Caco-2 (cell line): ENCODE measurements at regions not wholly inside any gene's neighbourhood (a gene's known extent, or its start where the extent isn't known, plus 50 kb on each side); places are given as distances from the start of the nearest gene placed in this dataset.
"Not testable (repeated sequence)": the region's sequence is repeated elsewhere in the genome, so short reads cannot be mapped to it uniquely, and the experiment has no call there.

Source experiments
- BruUV-seq: library from RNA; stranded (reverse); fragments of 400-500 nt; replicated peaks from 2 replicates; lab custom pipeline; 2021; lab: Mats Ljungman, UMichigan
- CTCF ChIA-PET: fragments of 300-600 bp; sonication (Branson Sonifier 250); formaldehyde crosslinking; loops from one replicate; lab custom pipeline; 2022; ENCODE audit warnings: antibody characterized with exemption; lab: Charles Lee
- POLR2A ChIA-PET: fragments of 300-600 bp; sonication (Branson Sonifier 250); formaldehyde crosslinking; loops from one replicate; lab custom pipeline; 2022; ENCODE audit warnings: antibody characterized with exemption; lab: Charles Lee
- DNase-seq, 2 experiments: peaks; one replicate each; pipeline versions ENCODE4 v3.0.0 to v3.0.0-alpha.2; 2020 to 2022
- H3K27me3 ChIP-seq: replicated peaks from 2 replicates; pipeline ENCODE4 v1.6.0; 2011; ENCODE audit warnings: low read length; ENCODE audit not compliant: control insufficient read depth, insufficient read depth
- H3K36me3 ChIP-seq: 2 replicates; pipeline ENCODE4 v1.5.1; 2011; ENCODE audit warnings: low read length; ENCODE audit not compliant: control insufficient read depth, insufficient read depth
- H3K4me1 ChIP-seq: fragments of 250-450 bp; sonication (Bioruptor Pico); 2 replicates; pipeline ENCODE4 v1.5.1; 2020; ENCODE audit warnings: mild to moderate bottlenecking
- H3K4me3 ChIP-seq: 2 replicates; pipeline ENCODE4 v1.5.1; 2011; ENCODE audit warnings: low read depth, mild to moderate bottlenecking, control low read depth, low read length
- H3K9me3 ChIP-seq: fragments of 250-450 bp; sonication (Bioruptor Pico); 2 replicates; pipeline ENCODE4 v1.5.1; 2020; ENCODE audit warnings: mild to moderate bottlenecking, moderate library complexity
- H3K27ac Mint-ChIP-seq: one replicate; pipeline ENCODE4 v1.8.0; 2022; ENCODE audit warnings: mixed read lengths; ENCODE audit not compliant: unreplicated experiment
- H3K27me3 Mint-ChIP-seq: one replicate; pipeline ENCODE4 v1.8.0; 2022; ENCODE audit warnings: mixed read lengths; ENCODE audit not compliant: insufficient read depth, unreplicated experiment
- H3K36me3 Mint-ChIP-seq: one replicate; pipeline ENCODE4 v1.8.0; 2022; ENCODE audit warnings: mild to moderate bottlenecking, mixed read lengths; ENCODE audit not compliant: insufficient read depth, unreplicated experiment
- H3K4me1 Mint-ChIP-seq: one replicate; pipeline ENCODE4 v1.8.0; 2022; ENCODE audit warnings: low read depth, mixed read lengths; ENCODE audit not compliant: unreplicated experiment
- H3K4me3 Mint-ChIP-seq: one replicate; pipeline ENCODE4 v1.8.0; 2022; ENCODE audit warnings: mild to moderate bottlenecking, moderate library complexity, mixed read lengths; ENCODE audit not compliant: unreplicated experiment
- H3K9me3 Mint-ChIP-seq: one replicate; pipeline ENCODE4 v1.8.0; 2022; ENCODE audit warnings: mixed read lengths; ENCODE audit not compliant: unreplicated experiment
- CTCF ChIP-seq, 2 experiments: fragments of 200-600 bp in 1 of 2; IDR thresholded peaks; 1 replicate in 1 of 2; 2 replicates in 1 of 2; pipeline versions ENCODE4 v1.5.1 to v1.8.0; 2011 to 2022; ENCODE audit warnings: antibody characterized with exemption in 1 of 2, control low read depth in 1 of 2, inconsistent platforms in 1 of 2, low read depth in 1 of 2, low read length in 1 of 2, mild to moderate bottlenecking in 1 of 2, moderate library complexity in 1 of 2; ENCODE audit not compliant: insufficient read depth in 1 of 2, severe bottlenecking in 1 of 2, unreplicated experiment in 1 of 2
- intact Hi-C: fragments of 100-400 bp; cut with micrococcal nuclease; formaldehyde crosslinking; loops from one replicate; pipeline ENCODE4 v1.10.0; 2022; ENCODE audit not compliant: unreplicated experiment

- Mint-ChIP-seq H3K27me3 (no peaks in the 10 kb centered on the region), H3K27ac (peak overlapping the region; percentile 22), H3K4me3 (no peak overlapping the region), H3K36me3 (no peaks in the 10 kb centered on the region), H3K4me1 (peaks cover 15% of the 10 kb centered on the region), H3K9me3 (peaks cover 10% of the 10 kb centered on the region)
- BruUV-seq: no TSS peak
- CTCF ChIA-PET: no interaction called here
- Histone ChIP-seq H3K4me1 (peaks cover 13% of the 10 kb centered on the region), H3K9me3 (no peaks in the 10 kb centered on the region), H3K4me3 (no peak overlapping the region), H3K36me3 (no peaks in the 10 kb centered on the region), H3K27me3 (no peaks in the 10 kb centered on the region)
- intact Hi-C loops: loop anchor here (2.0 kb wide), 1 partner anchor 76 kb away; no protein-coding TSS in a partner anchor
- TF ChIP-seq CTCF (IDR thresholded peaks at IDR 0.05; ENCODE audit: insufficient read depth in 1 of 2, low read depth in 1 of 2, low read length in 1 of 2, severe bottlenecking in 1 of 2, unreplicated experiment in 1 of 2): peak in 1 of 2 experiments; percentile 10
- POLR2A ChIA-PET: no interaction called here
- no peak for DNase-seq
Measured at GRCh38 chr2:53028746-53029423, 738.7 kb upstream of the CHAC2 start.

- intact Hi-C loops: loop anchor here (2.0 kb wide), 1 partner anchor 77 kb away; no protein-coding TSS in a partner anchor
- Histone ChIP-seq H3K36me3 (no peaks in the 10 kb centered on the region), H3K4me3 (no peak overlapping the region), H3K4me1 (peaks cover 13% of the 10 kb centered on the region), H3K27me3 (no peaks in the 10 kb centered on the region), H3K9me3 (no peaks in the 10 kb centered on the region)
- H3K27me3 Mint-ChIP-seq: no peaks in the 10 kb centered on the region
- H3K9me3 Mint-ChIP-seq: peaks cover 16% of the 10 kb centered on the region
- no peaks in the 10 kb centered on the region for H3K36me3 Mint-ChIP-seq
- BruUV-seq: no TSS peak
- peaks cover 15% of the 10 kb centered on the region for H3K4me1 Mint-ChIP-seq
- POLR2A ChIA-PET: no interaction called here
- peak overlapping the region; percentile 22 for H3K27ac Mint-ChIP-seq
- H3K4me3 Mint-ChIP-seq: no peak overlapping the region
- no peak for TF ChIP-seq CTCF (IDR thresholded peaks at IDR 0.05; ENCODE audit: insufficient read depth in 1 of 2, low read depth in 1 of 2, low read length in 1 of 2, severe bottlenecking in 1 of 2, unreplicated experiment in 1 of 2)
- DNase-seq: peak in 1 of 2 experiments; percentile 32
- CTCF ChIA-PET: no interaction called here
Measured at GRCh38 chr2:53028225-53028624, 739.4 kb upstream of the CHAC2 start.

- H3K27me3 ChIP-seq, intact Hi-C loops, H3K4me3 ChIP-seq, CTCF ChIA-PET, POLR2A ChIA-PET, H3K36me3 ChIP-seq, DNase-seq, H3K36me3 Mint-ChIP-seq, H3K4me3 Mint-ChIP-seq, BruUV-seq, H3K4me1 ChIP-seq, H3K27me3 Mint-ChIP-seq, H3K9me3 ChIP-seq, H3K27ac Mint-ChIP-seq, H3K4me1 Mint-ChIP-seq: not testable (repeated sequence)
- H3K9me3 Mint-ChIP-seq: peaks cover 21% of the 10 kb centered on the region
Measured at GRCh38 chr2:53022248-53022647, 745.4 kb upstream of the CHAC2 start.
